HG02798 (cell line): ENCODE measurements at regions not wholly inside any gene's neighbourhood (a gene's known extent, or its start where the extent isn't known, plus 50 kb on each side); places are given as distances from the start of the nearest gene placed in this dataset.

Experiments used
- ATAC-seq: cut with Tn5 transposase; IDR thresholded peaks from one replicate; pipeline ENCODE4 v1.9.1; 2021; ENCODE audit warnings: mild to moderate bottlenecking; ENCODE audit not compliant: unreplicated experiment, poor library complexity

DNA sequence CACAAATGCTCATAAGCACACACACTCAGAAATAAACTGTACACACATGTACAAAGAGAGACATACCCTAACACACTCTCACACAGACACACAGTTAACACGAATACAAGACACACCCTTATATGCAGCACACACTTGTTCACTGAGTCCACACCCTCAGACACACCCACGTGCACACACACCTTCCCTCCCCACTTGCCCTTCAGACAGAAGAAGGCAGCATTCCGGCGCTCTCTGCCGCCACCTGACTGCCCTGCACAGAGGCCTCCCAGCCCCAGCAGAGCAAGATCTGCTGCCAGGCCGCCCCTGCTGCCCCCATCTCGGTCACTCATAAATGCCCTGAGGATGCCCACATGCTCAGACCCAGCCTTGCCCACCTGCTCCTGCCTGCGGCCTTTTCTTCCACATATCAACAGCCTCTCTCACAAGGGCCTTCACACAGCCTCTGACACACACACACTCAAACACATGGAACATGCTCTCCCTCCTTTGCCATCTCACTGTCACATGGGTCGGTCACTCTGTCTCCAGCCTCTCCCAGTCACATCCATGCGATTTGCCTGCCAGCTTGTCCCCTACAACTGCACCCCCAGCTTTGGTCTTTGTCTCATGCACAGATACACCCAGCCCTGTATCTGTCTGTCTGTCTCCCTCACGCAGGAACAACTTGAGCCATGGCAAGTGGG is 71.1 kb downstream of the EPHB3 start:
- no peak for ATAC-seq
